Suprapubic skin (tissue), 3 donors: ENCODE measurements at regions not wholly inside any gene's neighbourhood (a gene's known extent, or its start where the extent isn't known, plus 50 kb on each side); places are given as distances from the start of the nearest gene placed in this dataset.

ENCODE experiments used
- CTCF ChIP-seq, 2 donors: fragments of 200-600 bp in 1 of 2; fragments of 450-650 bp in 1 of 2; sonication (generic) in 1 of 2; IDR thresholded peaks; one replicate each; pipeline ENCODE4 v1.5.1; 2016 to 2019; ENCODE audit warnings: antibody characterized with exemption in 2 of 2, mild to moderate bottlenecking in 1 of 2, moderate library complexity in 1 of 2
- EP300 ChIP-seq: sonication (generic); formaldehyde crosslinking; IDR thresholded peaks from one replicate; pipeline ENCODE4 v1.6.1; 2017; ENCODE audit warnings: antibody characterized with exemption
- POLR2A ChIP-seq, 2 donors: fragments of 450-650 bp; IDR thresholded peaks; one replicate each; pipeline ENCODE4 v1.6.1; 2017; ENCODE audit warnings: antibody characterized with exemption in 2 of 2, mild to moderate bottlenecking in 2 of 2, moderate library complexity in 2 of 2

- TF ChIP-seq EP300 (no peak), CTCF (IDR thresholded peaks at IDR 0.05) (no peak), POLR2A (IDR thresholded peaks at IDR 0.05) (no peak)
These were observed 123.1 kb upstream of the PRMT8 start for GRCh38 chr12:3367750-3368444.
